Smooth muscle cell (in vitro differentiated cells): ENCODE measurements at regions not wholly inside any gene's neighbourhood (a gene's known extent, or its start where the extent isn't known, plus 50 kb on each side); places are given as distances from the start of the nearest gene placed in this dataset.

Experiments used
- DNase-seq: peaks from one replicate; lab custom pipeline; 2025; ENCODE audit not compliant: unreplicated experiment; lab: John Stamatoyannopoulos, UW
- H2AFZ ChIP-seq: fragments of 200-600 bp; sonication (generic); 2 replicates; pipeline ENCODE4 v1.6.0; 2016; ENCODE audit warnings: antibody characterized with exemption, low read depth, mild to moderate bottlenecking
- H3F3A ChIP-seq: fragments of 200-600 bp; sonication (generic); 2 replicates; pipeline ENCODE4 v1.6.0; 2017; ENCODE audit warnings: antibody characterized with exemption, low read depth
- H3K27ac ChIP-seq: fragments of 200-600 bp; sonication (generic); 2 replicates; pipeline ENCODE4 v1.5.1; 2016; ENCODE audit warnings: low read depth, mild to moderate bottlenecking
- H3K27me3 ChIP-seq: fragments of 200-600 bp; sonication (generic); 2 replicates; pipeline ENCODE4 v1.6.1; 2016; ENCODE audit warnings: low read depth, mild to moderate bottlenecking
- H3K36me3 ChIP-seq: fragments of 200-600 bp; sonication (generic); 2 replicates; pipeline ENCODE4 v1.5.1; 2016; ENCODE audit warnings: low read depth
- H3K4me1 ChIP-seq: fragments of 200-600 bp; sonication (generic); 2 replicates; pipeline ENCODE4 v1.5.1; 2016; ENCODE audit warnings: low read depth
- H3K4me2 ChIP-seq: fragments of 200-600 bp; sonication (generic); 2 replicates; pipeline ENCODE4 v1.6.0; 2016; ENCODE audit warnings: mild to moderate bottlenecking
- H3K4me3 ChIP-seq: fragments of 200-600 bp; sonication (generic); 2 replicates; pipeline ENCODE4 v1.5.1; 2016; ENCODE audit warnings: mild to moderate bottlenecking
- H3K79me2 ChIP-seq: fragments of 200-600 bp; sonication (generic); 2 replicates; pipeline ENCODE4 v1.6.0; 2016; ENCODE audit warnings: low read depth, mild to moderate bottlenecking
- H3K9ac ChIP-seq: fragments of 200-600 bp; sonication (generic); 2 replicates; pipeline ENCODE4 v1.6.0; 2016; ENCODE audit warnings: low read depth
- H3K9me3 ChIP-seq: fragments of 200-600 bp; sonication (generic); replicated peaks from 2 replicates; pipeline ENCODE4 v1.5.1; 2016; ENCODE audit warnings: low read depth
- H4K20me1 ChIP-seq: fragments of 200-600 bp; sonication (generic); 2 replicates; pipeline ENCODE4 v1.6.0; 2016; ENCODE audit warnings: low read depth
- WGBS: methylation state at CpG from one replicate; pipeline ENCODE4 v1.1.7; 2016; ENCODE audit warnings: low lambda C conversion rate; 5-methylcytosine and 5-hydroxymethylcytosine counted together
- TF ChIP-seq, protein P1 (sequence below): fragments of 200-600 bp; sonication (generic); IDR thresholded peaks from 2 replicates; pipeline ENCODE4 v1.5.1; 2017; ENCODE audit warnings: borderline replicate concordance, mild to moderate bottlenecking, antibody characterized with exemption; ENCODE audit not compliant: insufficient read depth, poor library complexity, severe bottlenecking

DNA sequence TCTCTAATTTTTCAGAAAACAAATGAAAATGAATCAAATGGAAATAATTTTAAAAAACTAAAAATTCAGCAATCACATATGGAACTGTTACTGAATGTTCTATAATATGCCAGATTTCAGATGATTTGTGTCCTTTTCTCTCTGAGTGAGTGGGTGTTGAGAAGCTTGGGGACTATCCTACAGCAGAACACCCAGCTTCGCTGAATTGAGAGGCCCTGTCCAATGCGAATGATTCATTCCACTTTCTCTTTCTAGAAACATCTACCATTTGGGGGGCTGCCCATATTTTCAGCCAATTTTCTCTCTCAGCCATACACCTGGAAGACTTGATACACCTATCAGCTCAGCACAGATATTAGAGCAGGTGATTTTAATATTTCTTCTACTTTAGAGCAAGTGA, 1666.7 kb downstream of the EFNB2 start:
- H3K4me2 ChIP-seq = no peak overlapping the region
- H3K27me3 ChIP-seq = no peaks in the 10 kb centered on the region
- 57% methylated on average over 2 of the region's 2 CpGs for WGBS
- peak overlapping the region; percentile 52 for H3K27ac ChIP-seq
- H3K9ac ChIP-seq = no peak overlapping the region
- TF ChIP-seq, protein P1, sequence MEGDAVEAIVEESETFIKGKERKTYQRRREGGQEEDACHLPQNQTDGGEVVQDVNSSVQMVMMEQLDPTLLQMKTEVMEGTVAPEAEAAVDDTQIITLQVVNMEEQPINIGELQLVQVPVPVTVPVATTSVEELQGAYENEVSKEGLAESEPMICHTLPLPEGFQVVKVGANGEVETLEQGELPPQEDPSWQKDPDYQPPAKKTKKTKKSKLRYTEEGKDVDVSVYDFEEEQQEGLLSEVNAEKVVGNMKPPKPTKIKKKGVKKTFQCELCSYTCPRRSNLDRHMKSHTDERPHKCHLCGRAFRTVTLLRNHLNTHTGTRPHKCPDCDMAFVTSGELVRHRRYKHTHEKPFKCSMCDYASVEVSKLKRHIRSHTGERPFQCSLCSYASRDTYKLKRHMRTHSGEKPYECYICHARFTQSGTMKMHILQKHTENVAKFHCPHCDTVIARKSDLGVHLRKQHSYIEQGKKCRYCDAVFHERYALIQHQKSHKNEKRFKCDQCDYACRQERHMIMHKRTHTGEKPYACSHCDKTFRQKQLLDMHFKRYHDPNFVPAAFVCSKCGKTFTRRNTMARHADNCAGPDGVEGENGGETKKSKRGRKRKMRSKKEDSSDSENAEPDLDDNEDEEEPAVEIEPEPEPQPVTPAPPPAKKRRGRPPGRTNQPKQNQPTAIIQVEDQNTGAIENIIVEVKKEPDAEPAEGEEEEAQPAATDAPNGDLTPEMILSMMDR = no peak
- H3K36me3 ChIP-seq = no peaks in the 10 kb centered on the region
- no peaks in the 10 kb centered on the region for H3K79me2 ChIP-seq
- no peaks in the 10 kb centered on the region for H3K9me3 ChIP-seq
- no peaks in the 10 kb centered on the region for H4K20me1 ChIP-seq
- H2AFZ ChIP-seq = no peak overlapping the region
- no peaks in the 10 kb centered on the region for H3K4me1 ChIP-seq
- no peak overlapping the region for H3K4me3 ChIP-seq
- DNase-seq = no peak
- H3F3A ChIP-seq = no peaks in the 10 kb centered on the region

GRCh38 chr13:104855581-104855980, 1679.9 kb downstream of the EFNB2 start:
- WGBS = 96% methylated on average over 1 of the region's 1 CpG

GRCh38 chr13:104854698-104855097, 1680.8 kb downstream of the EFNB2 start:
- whole genome bisulfite sequencing = 96% methylated on average over 5 of the region's 5 CpGs
- Histone ChIP-seq H3K4me3 (no peak overlapping the region), H3K27me3 (no peaks in the 10 kb centered on the region), H3F3A (no peaks in the 10 kb centered on the region), H2AFZ (no peak overlapping the region), H3K9me3 (no peaks in the 10 kb centered on the region), H3K36me3 (no peaks in the 10 kb centered on the region), H4K20me1 (no peaks in the 10 kb centered on the region), H3K9ac (no peak overlapping the region), H3K27ac (no peak overlapping the region), H3K4me2 (no peak overlapping the region), H3K4me1 (no peaks in the 10 kb centered on the region), H3K79me2 (no peaks in the 10 kb centered on the region)
- TF ChIP-seq, protein P1 = no peak
- no peak for DNase-seq

More at GRCh38 chr13:104855581-104855980, 1679.9 kb downstream of the EFNB2 start:
- H4K20me1 ChIP-seq = no peaks in the 10 kb centered on the region
- H2AFZ ChIP-seq = no peak overlapping the region
- H3K9ac ChIP-seq = no peak overlapping the region
- H3F3A ChIP-seq = no peaks in the 10 kb centered on the region
- H3K79me2 ChIP-seq = no peaks in the 10 kb centered on the region
- H3K9me3 ChIP-seq = no peaks in the 10 kb centered on the region
- H3K36me3 ChIP-seq = no peaks in the 10 kb centered on the region
- no peaks in the 10 kb centered on the region for H3K4me1 ChIP-seq
- no peak overlapping the region for H3K4me2 ChIP-seq
- no peak for DNase-seq
- H3K27me3 ChIP-seq = no peaks in the 10 kb centered on the region
- no peak overlapping the region for H3K27ac ChIP-seq
- TF ChIP-seq, protein P1 = no peak
- H3K4me3 ChIP-seq = no peak overlapping the region

GRCh38 chr13:104854007-104854406, 1681.5 kb downstream of the EFNB2 start:
- H3K4me3 ChIP-seq = no peak overlapping the region
- H3K9me3 ChIP-seq = no peaks in the 10 kb centered on the region
- no peaks in the 10 kb centered on the region for H3K4me1 ChIP-seq
- 84% methylated on average over 8 of the region's 8 CpGs for WGBS
- H3K79me2 ChIP-seq = no peaks in the 10 kb centered on the region
- no peaks in the 10 kb centered on the region for H3K27me3 ChIP-seq
- H3F3A ChIP-seq = no peaks in the 10 kb centered on the region
- H2AFZ ChIP-seq = no peak overlapping the region
- no peaks in the 10 kb centered on the region for H4K20me1 ChIP-seq
- H3K36me3 ChIP-seq = no peaks in the 10 kb centered on the region
- H3K27ac ChIP-seq = no peak overlapping the region
- H3K4me2 ChIP-seq = no peak overlapping the region
- H3K9ac ChIP-seq = no peak overlapping the region
- TF ChIP-seq, protein P1 = no peak
- DNase-seq = no peak
